Choroid plexus epithelial cell (primary cell): ENCODE measurements at regions not wholly inside any gene's neighbourhood (a gene's known extent, or its start where the extent isn't known, plus 50 kb on each side); places are given as distances from the start of the nearest gene placed in this dataset.

Source experiments
- DNase-seq: peaks from one replicate; pipeline ENCODE4 v3.0.0-alpha.2; 2010; ENCODE audit warnings: low read depth
- H3K4me3 ChIP-seq: 2 replicates; pipeline ENCODE4 v1.5.1; 2011; ENCODE audit warnings: low read depth, mild to moderate bottlenecking, control low read depth, low read length, moderate library complexity
- CTCF ChIP-seq: conservative IDR thresholded peaks from 2 replicates; pipeline ENCODE4 v1.5.1; 2011; ENCODE audit warnings: low read depth, mild to moderate bottlenecking, control low read depth, inconsistent platforms, low read length, moderate library complexity

DNA sequence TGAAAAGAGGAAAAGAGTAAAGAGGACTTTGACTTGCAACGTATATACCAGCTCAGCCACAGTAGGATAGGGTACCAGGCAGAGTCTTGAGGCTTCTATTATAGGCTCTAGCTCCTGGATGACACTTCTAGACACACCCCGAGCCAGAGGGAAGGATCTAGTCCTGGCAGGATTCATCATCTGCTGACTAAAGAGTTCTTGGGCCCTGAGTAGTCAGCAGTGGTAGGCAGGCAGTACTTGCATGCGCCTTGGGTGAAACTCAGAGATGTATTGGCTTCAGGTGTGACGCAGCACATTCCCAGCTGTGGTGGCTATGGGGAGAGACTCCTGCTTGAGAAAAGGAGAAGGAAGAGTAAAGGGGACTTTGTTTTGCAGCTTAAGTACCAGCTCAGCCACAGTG lies 162.3 kb upstream of the APP start:
- TF ChIP-seq CTCF = no peak

GRCh38 chr21:26331205-26331980 lies 160.8 kb upstream of the APP start:
- no peak for DNase-seq
- TF ChIP-seq CTCF = no peak

More for the DNA sequence above, 162.3 kb upstream of the APP start:
- no peak for DNase-seq
- no peak overlapping the region for H3K4me3 ChIP-seq

GRCh38 chr21:26320596-26320995 lies 150.0 kb upstream of the APP start:
- H3K4me3 ChIP-seq = no peak overlapping the region
- DNase-seq = no peak
- TF ChIP-seq CTCF = no peak

More at GRCh38 chr21:26331205-26331980, 160.8 kb upstream of the APP start:
- H3K4me3 ChIP-seq = no peak overlapping the region

DNA sequence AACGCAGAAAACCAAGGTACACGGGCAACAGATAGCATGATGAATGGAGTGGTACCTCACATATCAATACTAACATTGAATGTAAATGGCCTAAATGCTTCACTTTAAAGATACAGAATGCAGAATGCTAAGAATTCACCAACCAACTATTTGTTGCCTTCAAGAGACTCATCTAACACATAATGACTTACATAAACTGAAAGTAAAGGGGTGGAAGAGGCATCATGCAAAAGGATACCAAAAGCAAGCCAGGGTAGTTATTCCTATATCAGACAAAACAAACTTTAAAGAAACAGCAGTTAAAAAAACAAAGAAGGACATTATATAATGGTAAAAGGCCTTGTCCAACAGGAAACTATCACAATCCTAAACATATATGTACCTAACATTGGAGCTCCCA lies 137.1 kb upstream of the APP start:
- H3K4me3 ChIP-seq = no peak overlapping the region
- no peak for TF ChIP-seq CTCF
- no peak for DNase-seq

GRCh38 chr21:26297851-26298250 lies 127.3 kb upstream of the APP start:
- no peak for DNase-seq
- H3K4me3 ChIP-seq = no peak overlapping the region
- no peak for TF ChIP-seq CTCF

DNA sequence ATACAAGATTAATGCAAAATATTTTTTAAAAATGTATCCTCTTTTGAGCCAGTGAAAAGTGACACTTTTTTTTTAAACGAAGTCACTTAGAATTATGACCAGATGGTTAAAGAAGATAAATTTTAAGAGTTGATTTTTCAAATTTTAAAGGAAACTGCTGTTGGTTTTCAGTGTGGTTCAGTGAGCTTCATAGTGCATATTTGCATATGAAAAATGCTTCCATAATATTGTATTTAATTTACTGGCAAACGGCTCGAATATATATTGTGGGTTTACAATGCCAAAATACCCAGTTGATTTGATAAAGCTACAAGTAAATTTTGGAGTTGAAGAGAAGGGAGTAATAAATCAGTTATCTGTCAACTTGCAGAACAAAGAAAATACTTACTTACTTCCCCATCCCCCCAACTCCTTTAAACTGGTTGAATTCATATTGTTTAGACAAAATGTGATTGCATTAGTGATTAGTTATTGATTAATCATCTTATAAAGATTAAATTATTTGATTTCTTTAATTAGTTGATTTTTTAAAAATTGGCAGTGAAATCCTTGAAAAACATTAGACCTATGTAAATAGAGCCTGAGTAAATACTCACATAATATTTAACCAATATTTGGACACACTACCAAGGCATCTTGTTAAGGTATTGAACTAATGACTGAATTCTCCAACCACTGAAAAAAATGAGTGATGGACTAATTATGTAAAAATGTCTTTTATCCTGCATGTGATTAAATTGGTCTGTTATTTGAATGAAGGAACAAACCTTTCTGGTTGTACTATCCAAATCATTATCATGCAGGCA lies 122.8 kb upstream of the APP start:
- TF ChIP-seq CTCF = no peak
- DNase-seq = no peak
- H3K4me3 ChIP-seq = no peak overlapping the region

GRCh38 chr21:26288026-26288425 lies 117.5 kb upstream of the APP start:
- no peak for TF ChIP-seq CTCF
- H3K4me3 ChIP-seq = no peak overlapping the region
- DNase-seq = no peak
